Left forelimb (tissue), 1 donor: ENCODE measurements at regions not wholly inside any gene's neighbourhood (a gene's known extent, or its start where the extent isn't known, plus 50 kb on each side); places are given as distances from the start of the nearest gene placed in this dataset.
"Not testable (repeated sequence)": the region's sequence is repeated elsewhere in the genome, so short reads cannot be mapped to it uniquely, and the experiment has no call there.

ENCODE experiments used
- DNase-seq: peaks from one replicate; pipeline ENCODE4 v3.0.0-alpha.2; 2018; ENCODE audit warnings: low spot score

- DNase-seq, result no peak
Measured at GRCh38 chr6:164695896-164696295, 613.5 kb downstream of the C6orf118 start.

GRCh38 chr6:164694386-164694785 is 615.0 kb downstream of the C6orf118 start:
- DNase-seq, result no peak

GRCh38 chr6:164693944-164694343 is 615.5 kb downstream of the C6orf118 start:
- no peak for DNase-seq

DNA sequence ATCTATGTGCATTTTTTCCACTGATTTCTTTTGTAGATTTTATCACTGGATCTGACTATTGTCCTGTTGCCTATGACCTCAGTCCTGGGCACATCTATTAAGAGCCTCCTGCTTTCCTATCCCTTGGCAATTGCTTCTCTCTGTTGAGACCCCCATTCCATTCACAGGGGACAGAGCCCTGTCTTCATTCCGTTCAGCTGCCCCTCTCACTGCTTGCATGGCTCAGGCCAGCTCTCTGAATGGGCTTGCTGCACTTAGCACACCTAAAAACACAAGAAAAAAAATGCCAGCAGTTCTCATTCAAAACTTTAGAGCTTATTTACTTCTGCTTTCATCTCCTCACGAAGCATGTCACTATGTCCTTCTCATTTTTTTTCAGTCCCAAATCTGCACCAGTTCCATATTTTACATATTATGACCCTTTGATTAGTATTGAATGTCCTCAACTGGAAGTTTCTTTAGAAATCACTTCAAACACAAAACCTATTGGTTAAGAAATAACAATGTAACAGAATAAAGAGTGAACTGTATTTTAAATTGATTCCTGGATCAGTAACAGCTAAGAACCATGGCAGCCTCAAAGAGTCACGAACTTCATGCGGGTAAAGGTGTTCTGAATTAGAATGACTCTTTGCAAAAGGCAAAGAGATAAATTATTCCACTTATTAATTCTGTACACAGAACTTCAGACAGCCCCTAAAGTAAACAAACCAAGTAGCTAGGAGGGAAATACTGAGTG is 616.5 kb downstream of the C6orf118 start:
- no peak for DNase-seq

DNA sequence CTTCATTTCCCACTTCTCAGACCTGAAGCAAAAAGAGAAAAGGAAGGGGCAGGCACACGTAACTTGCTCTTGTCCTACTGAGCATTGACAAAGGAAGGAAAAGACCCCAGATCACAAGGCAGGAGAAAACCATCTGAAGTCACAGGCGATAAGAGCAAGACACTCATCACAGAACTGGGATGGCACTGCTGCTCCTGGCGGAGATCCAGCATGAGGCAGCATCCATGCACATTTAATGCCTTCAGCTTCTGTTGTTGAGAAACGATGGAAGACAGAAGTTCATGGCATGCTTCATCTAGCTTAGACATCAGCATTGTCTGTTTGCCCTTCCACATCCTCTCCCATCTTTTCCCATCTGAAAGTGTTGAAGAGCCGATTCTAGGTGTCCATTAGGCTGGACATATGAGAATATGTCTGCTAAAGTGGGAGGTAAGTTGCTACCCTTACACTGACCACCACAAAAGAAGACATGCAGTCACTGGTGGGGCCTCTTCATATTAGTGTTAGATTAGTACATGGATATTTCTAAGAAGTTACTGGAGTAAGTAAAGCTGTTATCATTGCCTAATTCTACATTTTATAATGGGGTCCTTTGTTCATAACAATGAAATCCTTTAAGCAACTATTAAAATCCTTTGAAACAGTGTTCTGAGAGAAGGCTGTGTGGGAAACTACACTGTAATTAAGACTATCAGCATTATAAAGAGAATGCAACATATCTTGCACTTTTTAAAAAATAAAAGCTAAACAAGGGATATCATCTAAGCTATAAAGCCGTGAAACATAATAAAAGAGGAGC is 618.5 kb downstream of the C6orf118 start:
- DNase-seq, result no peak

- DNase-seq, result no peak
Measured at GRCh38 chr6:164690241-164690640, 619.2 kb downstream of the C6orf118 start.

- DNase-seq, result no peak
Measured at GRCh38 chr6:164665328-164665727, 644.1 kb downstream of the C6orf118 start.

DNA sequence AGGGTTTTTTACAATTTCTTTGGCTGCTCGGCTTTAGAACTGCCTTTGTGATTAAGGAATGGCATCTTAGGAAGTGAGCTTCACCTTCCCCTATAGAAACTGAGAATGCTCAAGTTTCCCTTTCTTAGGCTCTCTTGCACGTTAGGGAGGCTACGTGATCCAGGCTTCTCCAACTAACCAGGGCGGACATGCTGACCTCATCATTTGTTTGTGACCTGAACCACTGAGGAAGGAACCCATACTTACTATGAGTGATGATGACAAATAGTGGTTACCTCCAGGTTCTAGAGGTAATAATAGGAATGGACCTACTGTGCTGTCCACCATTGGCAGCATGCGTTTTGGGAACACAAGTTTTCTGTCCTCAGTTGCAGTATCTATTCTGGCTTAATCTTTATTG is 645.8 kb downstream of the C6orf118 start:
- no peak for DNase-seq

DNA sequence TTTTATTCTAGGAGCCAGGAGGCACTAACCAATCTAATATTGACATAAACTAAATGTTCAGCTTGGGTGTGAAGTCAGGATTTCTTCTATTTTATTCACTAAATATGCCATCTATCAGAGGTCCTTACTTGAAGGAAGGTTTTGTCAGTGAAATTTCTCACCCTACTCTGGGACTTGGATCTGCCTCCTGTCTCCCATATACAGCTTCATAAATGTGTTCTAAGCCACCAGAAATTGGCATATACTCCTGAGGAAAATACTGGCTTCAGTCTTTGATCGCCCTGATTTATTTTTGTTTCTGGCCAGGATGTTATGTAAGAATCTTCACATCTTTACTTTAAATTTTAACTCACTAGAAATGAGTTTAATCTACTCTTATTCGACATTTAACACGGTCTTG is 647.7 kb downstream of the C6orf118 start:
- DNase-seq, result no peak

- no peak for DNase-seq
Measured at GRCh38 chr6:164660781-164661180, 648.6 kb downstream of the C6orf118 start.

DNA sequence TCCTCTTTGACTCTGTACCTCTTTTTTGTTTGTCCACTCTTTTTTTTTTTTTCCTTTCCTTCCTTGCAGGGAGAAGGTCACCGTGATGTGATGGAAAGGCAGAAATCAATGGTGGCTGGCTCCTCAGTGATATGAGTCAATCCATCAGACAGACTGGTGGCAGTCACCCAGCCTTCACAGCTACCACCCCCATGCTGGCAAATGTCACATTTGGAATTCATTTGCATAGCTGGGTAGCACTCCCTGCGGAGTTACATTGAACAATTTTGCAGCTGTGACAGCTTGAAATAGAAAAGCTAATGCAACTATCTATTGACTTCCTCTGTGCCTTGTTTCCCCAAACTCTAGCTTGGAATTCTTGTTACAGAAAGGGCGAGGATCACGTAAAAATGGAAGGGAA is 668.4 kb downstream of the C6orf118 start:
- no peak for DNase-seq

GRCh38 chr6:164628302-164628931 is 681.0 kb downstream of the C6orf118 start:
- no peak for DNase-seq

DNA sequence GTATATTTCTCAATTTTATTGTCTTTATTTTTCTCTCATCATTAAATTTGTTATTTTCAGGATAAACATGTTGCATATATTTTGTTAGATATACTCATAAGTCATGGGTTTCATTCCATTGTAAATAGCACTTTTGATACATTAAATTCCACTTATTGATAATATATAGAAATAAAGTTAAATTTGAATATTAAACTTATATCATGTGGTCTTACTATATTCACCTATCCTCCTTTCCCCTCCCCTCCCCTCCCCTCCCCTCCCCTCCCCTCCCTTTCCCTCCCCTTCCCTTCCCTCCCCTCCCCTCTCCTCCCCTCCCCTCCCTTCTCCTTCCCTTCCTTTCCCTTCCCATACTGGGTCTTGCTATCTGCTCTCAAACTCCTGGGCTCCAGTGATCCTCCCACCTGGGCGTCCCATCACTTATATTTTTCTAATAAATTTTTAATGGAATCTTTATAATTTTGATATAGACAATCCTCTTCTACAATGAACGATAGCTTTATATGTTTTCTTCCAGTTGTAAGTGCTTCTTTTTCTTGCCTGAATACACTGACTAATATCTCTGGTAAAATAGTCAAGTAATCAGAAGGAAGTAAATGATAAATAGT is 692.4 kb downstream of the C6orf118 start:
- no peak for DNase-seq

GRCh38 chr6:164612751-164613150 is 696.7 kb downstream of the C6orf118 start:
- DNase-seq, result no peak

DNA sequence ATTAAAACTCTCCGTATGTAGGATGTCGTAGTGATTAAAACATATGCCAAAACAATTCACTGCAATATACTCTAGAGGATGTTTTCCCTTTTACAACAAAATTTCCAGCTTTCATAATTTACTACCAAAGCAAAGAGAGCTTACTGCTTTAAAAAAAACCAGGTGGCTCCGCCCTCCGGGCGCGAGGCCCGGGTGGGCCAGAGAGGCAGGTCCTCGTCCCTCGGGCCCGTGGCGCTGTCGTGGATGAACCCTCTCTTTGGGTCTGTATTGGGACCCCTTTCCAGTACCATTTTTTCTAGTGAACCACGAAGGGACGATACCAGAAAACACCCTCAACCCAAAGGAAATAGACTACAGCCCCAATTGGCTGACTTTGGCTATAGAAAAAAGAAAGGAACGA is 698.5 kb downstream of the C6orf118 start:
- not testable (repeated sequence) for DNase-seq

GRCh38 chr6:164602415-164602814 is 707.0 kb downstream of the C6orf118 start:
- not testable (repeated sequence) for DNase-seq

- DNase-seq, result no peak
Measured at GRCh38 chr6:164581563-164581962, 727.8 kb downstream of the C6orf118 start.

DNA sequence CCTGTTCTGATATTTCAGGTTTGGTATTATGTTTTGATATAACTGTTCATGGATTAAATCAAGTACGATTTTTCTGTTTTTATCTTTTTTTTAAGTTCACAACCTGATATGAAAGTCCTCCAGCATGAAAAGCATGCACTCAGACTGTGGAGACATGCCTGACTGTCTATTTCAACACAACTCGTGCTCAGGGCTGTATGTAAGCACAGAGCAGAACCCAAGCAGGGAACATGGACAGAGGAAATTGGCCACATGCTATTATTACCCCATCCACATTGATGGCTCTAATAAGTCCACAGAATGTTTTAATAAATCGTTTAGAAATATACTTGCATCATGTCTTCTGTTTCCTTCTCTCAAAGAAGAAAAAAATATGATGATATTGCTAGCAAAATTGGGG is 730.4 kb downstream of the C6orf118 start:
- no peak for DNase-seq

DNA sequence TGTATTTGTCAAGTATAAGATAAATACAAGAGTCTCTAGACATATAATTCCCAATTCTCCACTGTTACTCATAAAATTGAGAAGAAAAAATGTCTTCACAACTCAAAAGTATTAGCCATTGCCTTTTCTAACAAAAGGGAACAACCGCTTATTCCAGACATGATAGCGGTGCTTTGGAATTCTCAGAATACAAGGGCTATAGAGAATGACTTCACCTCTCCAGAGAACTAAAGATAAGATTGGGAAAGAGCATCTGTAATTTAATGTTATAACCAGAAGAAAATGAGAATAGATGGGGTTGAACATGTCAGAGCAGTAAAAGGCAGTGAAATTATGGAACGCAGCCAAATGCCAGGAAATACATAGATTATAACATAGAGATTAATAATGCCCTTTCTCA is 730.8 kb downstream of the C6orf118 start:
- no peak for DNase-seq

DNA sequence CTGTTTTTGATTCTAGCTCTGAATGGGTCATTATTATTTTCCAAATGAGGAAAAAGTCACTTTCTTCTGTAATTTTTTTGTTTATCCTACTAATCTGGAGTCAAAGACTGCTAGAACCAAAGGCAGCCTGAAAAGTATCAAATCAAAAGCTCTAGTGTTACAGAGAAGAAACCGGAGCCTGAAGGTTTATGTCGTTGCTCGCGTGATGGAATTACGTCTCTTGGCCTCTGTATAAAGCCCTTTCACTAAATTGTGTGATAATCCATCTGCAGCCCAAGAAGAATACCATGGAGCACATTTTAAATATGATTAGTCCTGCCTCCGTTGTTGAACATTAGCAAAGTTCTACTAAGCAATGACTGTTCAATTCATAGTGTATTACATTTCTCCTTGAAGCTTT is 738.6 kb downstream of the C6orf118 start:
- DNase-seq, result no peak

DNA sequence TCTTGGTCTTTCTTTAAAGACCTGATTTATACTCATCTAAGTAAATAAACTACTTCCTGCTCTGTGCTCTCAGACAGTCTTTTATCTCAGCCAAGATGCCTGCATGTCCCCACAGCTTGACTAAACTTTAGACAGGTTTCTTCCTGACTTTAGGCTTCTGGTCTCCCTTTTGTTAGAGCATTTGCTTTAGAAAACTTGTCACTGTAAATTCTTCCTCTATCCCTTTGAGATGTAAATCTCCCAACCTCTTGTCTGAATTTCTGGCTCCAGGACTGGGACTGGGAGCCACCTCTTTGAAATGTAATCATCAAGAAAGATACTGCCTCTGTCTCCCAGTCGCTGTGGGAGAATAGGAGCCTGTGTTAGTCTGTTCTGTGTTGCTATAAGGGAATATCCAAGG is 739.9 kb downstream of the C6orf118 start:
- DNase-seq, result no peak

DNA sequence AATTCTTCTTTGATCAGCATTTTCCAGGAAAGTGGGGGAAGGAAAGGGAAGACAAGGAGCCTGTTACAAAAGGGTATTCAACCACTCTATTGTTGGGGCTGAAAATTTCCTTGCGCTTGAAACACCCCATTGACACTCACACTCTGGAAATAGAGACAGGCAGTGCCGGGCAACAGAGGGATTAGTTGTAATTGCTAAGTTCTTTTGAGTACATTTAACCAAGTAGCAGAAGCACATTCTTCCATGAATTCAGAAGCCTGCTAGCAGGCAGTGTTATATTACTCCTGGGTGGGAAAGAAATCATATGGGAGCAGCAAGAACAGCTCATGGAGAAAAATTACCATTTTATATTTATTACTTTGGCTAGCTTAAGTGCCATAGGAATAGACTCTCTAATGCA is 745.5 kb downstream of the C6orf118 start:
- DNase-seq, result no peak

GRCh38 chr6:164561656-164562055 is 747.7 kb downstream of the C6orf118 start:
- no peak for DNase-seq
